HEK293T (cell line): ENCODE measurements at regions not wholly inside any gene's neighbourhood (a gene's known extent, or its start where the extent isn't known, plus 50 kb on each side); places are given as distances from the start of the nearest gene placed in this dataset.

Source experiments
- ARNT ChIP-seq: fragments of 450-650 bp; IDR thresholded peaks from 2 replicates; pipeline ENCODE4 v1.6.1; 2017; ENCODE audit warnings: mild to moderate bottlenecking
- BHLHE40 ChIP-seq: fragments of 450-650 bp; IDR thresholded peaks from 2 replicates; pipeline ENCODE4 v1.6.1; 2016; ENCODE audit warnings: mild to moderate bottlenecking, moderate library complexity, borderline replicate concordance
- CTBP1 ChIP-seq: fragments of 450-650 bp; IDR thresholded peaks from 2 replicates; pipeline ENCODE4 v1.6.1; 2016; ENCODE audit warnings: borderline replicate concordance
- ELF4 ChIP-seq: fragments of 450-650 bp; IDR thresholded peaks from 2 replicates; pipeline ENCODE4 v1.6.1; 2017; ENCODE audit warnings: antibody characterized with exemption
- FOXA1 ChIP-seq: fragments of 450-650 bp; IDR thresholded peaks from 2 replicates; pipeline ENCODE4 v1.6.1; 2016; ENCODE audit warnings: mild to moderate bottlenecking
- FOXK2 ChIP-seq: fragments of 450-650 bp; IDR thresholded peaks from 2 replicates; pipeline ENCODE4 v1.6.1; 2016; ENCODE audit warnings: mild to moderate bottlenecking
- FOXM1 ChIP-seq: fragments of 450-650 bp; IDR thresholded peaks from 2 replicates; pipeline ENCODE4 v1.6.1; 2017; ENCODE audit warnings: mild to moderate bottlenecking, borderline replicate concordance
- L3MBTL2 ChIP-seq: fragments of 450-650 bp; conservative IDR thresholded peaks from 2 replicates; pipeline ENCODE4 v1.6.1; 2016; ENCODE audit warnings: mild to moderate bottlenecking
- LEF1 ChIP-seq: fragments of 450-650 bp; IDR thresholded peaks from 2 replicates; pipeline ENCODE4 v1.6.1; 2017; ENCODE audit warnings: mild to moderate bottlenecking, borderline replicate concordance
- NFRKB ChIP-seq: fragments of 450-650 bp; IDR thresholded peaks from 2 replicates; pipeline ENCODE4 v1.6.1; 2016; ENCODE audit warnings: mild to moderate bottlenecking, moderate library complexity
- SP1 ChIP-seq: fragments of 450-650 bp; IDR thresholded peaks from 2 replicates; pipeline ENCODE4 v1.6.1; 2017
- SUZ12 ChIP-seq: fragments of 450-650 bp; IDR thresholded peaks from 2 replicates; pipeline ENCODE4 v1.6.1; 2016; ENCODE audit warnings: mild to moderate bottlenecking
- ZNF384 ChIP-seq: fragments of 450-650 bp; IDR thresholded peaks from 2 replicates; pipeline ENCODE4 v1.6.1; 2016

DNA sequence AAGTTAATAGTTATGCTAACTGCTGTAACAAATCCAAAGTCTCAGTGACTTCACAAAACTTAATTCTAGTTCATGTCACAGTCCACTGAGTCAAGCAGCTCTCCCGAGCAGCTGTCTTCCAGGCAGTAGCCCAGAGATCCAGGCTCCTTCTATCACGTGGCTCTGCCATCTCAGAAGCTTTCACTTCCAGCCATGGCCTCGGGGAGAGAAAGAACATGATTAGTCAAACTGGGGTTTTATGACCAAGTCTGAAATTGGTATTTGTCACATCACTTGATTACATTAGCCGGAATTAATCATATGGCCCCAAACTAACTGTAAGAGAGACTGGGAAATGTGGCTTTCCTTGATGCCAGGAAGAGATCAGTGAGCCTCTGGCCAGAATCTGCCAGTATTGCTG is 70.2 kb upstream of the DGKG start:
- TF ChIP-seq FOXK2, result no peak
- TF ChIP-seq ARNT, result no peak
- TF ChIP-seq ELF4, result no peak
- no peak for TF ChIP-seq L3MBTL2
- TF ChIP-seq BHLHE40, result no peak
- no peak for TF ChIP-seq SP1
- TF ChIP-seq ZNF384, result no peak
- TF ChIP-seq NFRKB, result no peak
- no peak for TF ChIP-seq LEF1
- no peak for TF ChIP-seq FOXM1
- TF ChIP-seq CTBP1, result no peak
- TF ChIP-seq SUZ12, result no peak
- TF ChIP-seq FOXA1, result no peak
